ENCODE measurements at regions not wholly inside any gene's neighbourhood (a gene's known extent, or its start where the extent isn't known, plus 50 kb on each side); places are given as distances from the start of the nearest gene placed in this dataset.

DNA sequence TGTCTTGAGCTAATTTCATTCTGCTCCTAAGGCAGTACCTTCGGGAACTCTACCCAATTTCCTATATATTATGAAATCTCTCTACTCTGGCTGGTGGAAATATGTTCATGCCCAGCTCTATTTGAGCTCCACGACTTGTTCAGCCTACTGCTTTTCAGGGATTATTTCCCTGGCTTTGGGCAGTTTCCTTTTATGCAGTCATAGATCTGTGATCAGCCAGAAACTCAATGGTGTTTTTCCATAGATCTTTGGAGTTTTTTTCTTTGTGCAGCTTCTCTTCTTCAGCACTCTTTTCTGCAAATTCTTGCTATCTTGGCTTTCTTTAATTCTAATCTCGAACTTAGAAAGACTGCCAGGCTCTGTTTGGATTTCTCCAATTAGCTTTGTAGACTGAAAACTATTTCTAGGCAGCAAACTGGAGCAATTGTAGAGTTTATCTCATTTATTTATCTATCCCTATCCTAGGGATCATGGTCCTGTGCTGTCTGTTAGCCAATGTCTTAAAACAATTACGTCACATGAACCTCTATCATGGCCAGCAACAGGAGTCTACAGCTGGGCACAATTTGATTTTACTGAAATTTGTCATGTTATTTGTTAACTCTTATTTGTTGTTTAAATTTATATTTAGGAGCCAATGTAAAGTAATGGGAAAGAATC lies 328.4 kb downstream of the BCKDHB start:
- TF ChIP-seq NFYB (CRISPR knock-in tag; conservative IDR thresholded peaks at IDR 0.05; ENCODE audit: low read depth) (no peak), FOXJ3 (CRISPR knock-in tag; IDR thresholded peaks at IDR 0.05; ENCODE audit: borderline replicate concordance) (no peak), TP53 (CRISPR knock-in tag; IDR thresholded peaks at IDR 0.05) (no peak), TCF7 (CRISPR knock-in tag; IDR thresholded peaks at IDR 0.05; ENCODE audit: low read depth) (no peak)
- TF ChIP-seq, protein P1, sequence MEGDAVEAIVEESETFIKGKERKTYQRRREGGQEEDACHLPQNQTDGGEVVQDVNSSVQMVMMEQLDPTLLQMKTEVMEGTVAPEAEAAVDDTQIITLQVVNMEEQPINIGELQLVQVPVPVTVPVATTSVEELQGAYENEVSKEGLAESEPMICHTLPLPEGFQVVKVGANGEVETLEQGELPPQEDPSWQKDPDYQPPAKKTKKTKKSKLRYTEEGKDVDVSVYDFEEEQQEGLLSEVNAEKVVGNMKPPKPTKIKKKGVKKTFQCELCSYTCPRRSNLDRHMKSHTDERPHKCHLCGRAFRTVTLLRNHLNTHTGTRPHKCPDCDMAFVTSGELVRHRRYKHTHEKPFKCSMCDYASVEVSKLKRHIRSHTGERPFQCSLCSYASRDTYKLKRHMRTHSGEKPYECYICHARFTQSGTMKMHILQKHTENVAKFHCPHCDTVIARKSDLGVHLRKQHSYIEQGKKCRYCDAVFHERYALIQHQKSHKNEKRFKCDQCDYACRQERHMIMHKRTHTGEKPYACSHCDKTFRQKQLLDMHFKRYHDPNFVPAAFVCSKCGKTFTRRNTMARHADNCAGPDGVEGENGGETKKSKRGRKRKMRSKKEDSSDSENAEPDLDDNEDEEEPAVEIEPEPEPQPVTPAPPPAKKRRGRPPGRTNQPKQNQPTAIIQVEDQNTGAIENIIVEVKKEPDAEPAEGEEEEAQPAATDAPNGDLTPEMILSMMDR (IDR thresholded peaks at IDR 0.05): no peak
- TF ChIP-seq, protein P2, sequence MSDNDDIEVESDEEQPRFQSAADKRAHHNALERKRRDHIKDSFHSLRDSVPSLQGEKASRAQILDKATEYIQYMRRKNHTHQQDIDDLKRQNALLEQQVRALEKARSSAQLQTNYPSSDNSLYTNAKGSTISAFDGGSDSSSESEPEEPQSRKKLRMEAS (CRISPR knock-in tag; IDR thresholded peaks at IDR 0.05): no peak
- TF ChIP-seq, protein P3, sequence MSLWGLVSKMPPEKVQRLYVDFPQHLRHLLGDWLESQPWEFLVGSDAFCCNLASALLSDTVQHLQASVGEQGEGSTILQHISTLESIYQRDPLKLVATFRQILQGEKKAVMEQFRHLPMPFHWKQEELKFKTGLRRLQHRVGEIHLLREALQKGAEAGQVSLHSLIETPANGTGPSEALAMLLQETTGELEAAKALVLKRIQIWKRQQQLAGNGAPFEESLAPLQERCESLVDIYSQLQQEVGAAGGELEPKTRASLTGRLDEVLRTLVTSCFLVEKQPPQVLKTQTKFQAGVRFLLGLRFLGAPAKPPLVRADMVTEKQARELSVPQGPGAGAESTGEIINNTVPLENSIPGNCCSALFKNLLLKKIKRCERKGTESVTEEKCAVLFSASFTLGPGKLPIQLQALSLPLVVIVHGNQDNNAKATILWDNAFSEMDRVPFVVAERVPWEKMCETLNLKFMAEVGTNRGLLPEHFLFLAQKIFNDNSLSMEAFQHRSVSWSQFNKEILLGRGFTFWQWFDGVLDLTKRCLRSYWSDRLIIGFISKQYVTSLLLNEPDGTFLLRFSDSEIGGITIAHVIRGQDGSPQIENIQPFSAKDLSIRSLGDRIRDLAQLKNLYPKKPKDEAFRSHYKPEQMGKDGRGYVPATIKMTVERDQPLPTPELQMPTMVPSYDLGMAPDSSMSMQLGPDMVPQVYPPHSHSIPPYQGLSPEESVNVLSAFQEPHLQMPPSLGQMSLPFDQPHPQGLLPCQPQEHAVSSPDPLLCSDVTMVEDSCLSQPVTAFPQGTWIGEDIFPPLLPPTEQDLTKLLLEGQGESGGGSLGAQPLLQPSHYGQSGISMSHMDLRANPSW (CRISPR knock-in tag; conservative IDR thresholded peaks at IDR 0.05; ENCODE audit: low read depth): no peak
- TF ChIP-seq, protein P4, sequence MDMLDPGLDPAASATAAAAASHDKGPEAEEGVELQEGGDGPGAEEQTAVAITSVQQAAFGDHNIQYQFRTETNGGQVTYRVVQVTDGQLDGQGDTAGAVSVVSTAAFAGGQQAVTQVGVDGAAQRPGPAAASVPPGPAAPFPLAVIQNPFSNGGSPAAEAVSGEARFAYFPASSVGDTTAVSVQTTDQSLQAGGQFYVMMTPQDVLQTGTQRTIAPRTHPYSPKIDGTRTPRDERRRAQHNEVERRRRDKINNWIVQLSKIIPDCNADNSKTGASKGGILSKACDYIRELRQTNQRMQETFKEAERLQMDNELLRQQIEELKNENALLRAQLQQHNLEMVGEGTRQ (CRISPR knock-in tag; IDR thresholded peaks at IDR 0.05): no peak
- TF ChIP-seq, protein P5, sequence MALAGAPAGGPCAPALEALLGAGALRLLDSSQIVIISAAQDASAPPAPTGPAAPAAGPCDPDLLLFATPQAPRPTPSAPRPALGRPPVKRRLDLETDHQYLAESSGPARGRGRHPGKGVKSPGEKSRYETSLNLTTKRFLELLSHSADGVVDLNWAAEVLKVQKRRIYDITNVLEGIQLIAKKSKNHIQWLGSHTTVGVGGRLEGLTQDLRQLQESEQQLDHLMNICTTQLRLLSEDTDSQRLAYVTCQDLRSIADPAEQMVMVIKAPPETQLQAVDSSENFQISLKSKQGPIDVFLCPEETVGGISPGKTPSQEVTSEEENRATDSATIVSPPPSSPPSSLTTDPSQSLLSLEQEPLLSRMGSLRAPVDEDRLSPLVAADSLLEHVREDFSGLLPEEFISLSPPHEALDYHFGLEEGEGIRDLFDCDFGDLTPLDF (CRISPR knock-in tag; IDR thresholded peaks at IDR 0.05): no peak
- TF ChIP-seq, protein P6, sequence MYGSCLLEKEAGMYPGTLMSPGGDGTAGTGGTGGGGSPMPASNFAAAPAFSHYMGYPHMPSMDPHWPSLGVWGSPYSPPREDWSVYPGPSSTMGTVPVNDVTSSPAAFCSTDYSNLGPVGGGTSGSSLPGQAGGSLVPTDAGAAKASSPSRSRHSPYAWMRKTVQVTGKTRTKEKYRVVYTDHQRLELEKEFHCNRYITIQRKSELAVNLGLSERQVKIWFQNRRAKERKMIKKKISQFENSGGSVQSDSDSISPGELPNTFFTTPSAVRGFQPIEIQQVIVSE (CRISPR knock-in tag; IDR thresholded peaks at IDR 0.05; ENCODE audit: borderline replicate concordance): no peak
- TF ChIP-seq, protein P7, sequence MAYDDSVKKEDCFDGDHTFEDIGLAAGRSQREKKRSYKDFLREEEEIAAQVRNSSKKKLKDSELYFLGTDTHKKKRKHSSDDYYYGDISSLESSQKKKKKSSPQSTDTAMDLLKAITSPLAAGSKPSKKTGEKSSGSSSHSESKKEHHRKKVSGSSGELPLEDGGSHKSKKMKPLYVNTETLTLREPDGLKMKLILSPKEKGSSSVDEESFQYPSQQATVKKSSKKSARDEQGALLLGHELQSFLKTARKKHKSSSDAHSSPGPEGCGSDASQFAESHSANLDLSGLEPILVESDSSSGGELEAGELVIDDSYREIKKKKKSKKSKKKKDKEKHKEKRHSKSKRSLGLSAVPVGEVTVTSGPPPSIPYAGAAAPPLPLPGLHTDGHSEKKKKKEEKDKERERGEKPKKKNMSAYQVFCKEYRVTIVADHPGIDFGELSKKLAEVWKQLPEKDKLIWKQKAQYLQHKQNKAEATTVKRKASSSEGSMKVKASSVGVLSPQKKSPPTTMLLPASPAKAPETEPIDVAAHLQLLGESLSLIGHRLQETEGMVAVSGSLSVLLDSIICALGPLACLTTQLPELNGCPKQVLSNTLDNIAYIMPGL (CRISPR knock-in tag; IDR thresholded peaks at IDR 0.05): no peak
- TF ChIP-seq, protein P8, sequence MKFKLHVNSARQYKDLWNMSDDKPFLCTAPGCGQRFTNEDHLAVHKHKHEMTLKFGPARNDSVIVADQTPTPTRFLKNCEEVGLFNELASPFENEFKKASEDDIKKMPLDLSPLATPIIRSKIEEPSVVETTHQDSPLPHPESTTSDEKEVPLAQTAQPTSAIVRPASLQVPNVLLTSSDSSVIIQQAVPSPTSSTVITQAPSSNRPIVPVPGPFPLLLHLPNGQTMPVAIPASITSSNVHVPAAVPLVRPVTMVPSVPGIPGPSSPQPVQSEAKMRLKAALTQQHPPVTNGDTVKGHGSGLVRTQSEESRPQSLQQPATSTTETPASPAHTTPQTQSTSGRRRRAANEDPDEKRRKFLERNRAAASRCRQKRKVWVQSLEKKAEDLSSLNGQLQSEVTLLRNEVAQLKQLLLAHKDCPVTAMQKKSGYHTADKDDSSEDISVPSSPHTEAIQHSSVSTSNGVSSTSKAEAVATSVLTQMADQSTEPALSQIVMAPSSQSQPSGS (CRISPR knock-in tag; IDR thresholded peaks at IDR 0.05; ENCODE audit: borderline replicate concordance, low read depth): no peak

All from WTC11 (cell line).